ENCODE measurements at regions not wholly inside any gene's neighbourhood (a gene's known extent, or its start where the extent isn't known, plus 50 kb on each side); places are given as distances from the start of the nearest gene placed in this dataset.

DNA sequence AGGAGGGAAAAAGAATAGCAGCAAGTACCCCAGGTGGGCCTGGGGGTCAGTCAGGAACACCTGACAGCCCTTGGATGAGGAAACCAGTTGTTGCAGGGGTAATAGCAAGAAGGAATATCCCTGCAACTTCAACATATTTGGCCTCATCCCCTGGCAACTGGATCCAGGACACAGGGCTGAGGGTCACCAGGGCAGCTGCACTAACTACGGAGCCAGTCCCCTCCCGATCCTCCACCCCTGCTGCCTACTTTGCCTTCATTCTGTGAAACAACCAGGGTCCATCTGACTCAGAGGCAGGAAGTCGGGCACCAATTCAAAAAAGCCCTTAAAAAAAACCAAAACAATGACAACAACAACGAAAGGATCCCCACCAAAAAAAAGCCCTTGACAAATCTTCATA lies 52.9 kb downstream of the FRMPD3 start:
- no peak for TF ChIP-seq POLR2AphosphoS5 (IDR thresholded peaks at IDR 0.05; ENCODE audit: low read depth, low read length)
- TF ChIP-seq POLR2A (IDR thresholded peaks at IDR 0.05; ENCODE audit: low read depth, low read length), result no peak
